Hepatocyte (in vitro differentiated cells): ENCODE measurements at regions not wholly inside any gene's neighbourhood (a gene's known extent, or its start where the extent isn't known, plus 50 kb on each side); places are given as distances from the start of the nearest gene placed in this dataset.

Experiments used
- EZH2phosphoT487 ChIP-seq: fragments of 200-600 bp; sonication (generic); IDR thresholded peaks from one replicate; pipeline ENCODE4 v1.6.1; 2018; ENCODE audit warnings: antibody characterized with exemption, mild to moderate bottlenecking, low read depth, moderate library complexity; ENCODE audit not compliant: unreplicated experiment, severe bottlenecking
- TF ChIP-seq, protein P1 (sequence below): fragments of 200-600 bp; sonication (generic); IDR thresholded peaks from 2 replicates; pipeline ENCODE4 v1.5.1; 2016; ENCODE audit warnings: antibody characterized with exemption, mild to moderate bottlenecking; ENCODE audit not compliant: poor library complexity

GRCh38 chr10:36683421-36683820, 442.0 kb upstream of the ANKRD30A start:
- TF ChIP-seq, protein P1, sequence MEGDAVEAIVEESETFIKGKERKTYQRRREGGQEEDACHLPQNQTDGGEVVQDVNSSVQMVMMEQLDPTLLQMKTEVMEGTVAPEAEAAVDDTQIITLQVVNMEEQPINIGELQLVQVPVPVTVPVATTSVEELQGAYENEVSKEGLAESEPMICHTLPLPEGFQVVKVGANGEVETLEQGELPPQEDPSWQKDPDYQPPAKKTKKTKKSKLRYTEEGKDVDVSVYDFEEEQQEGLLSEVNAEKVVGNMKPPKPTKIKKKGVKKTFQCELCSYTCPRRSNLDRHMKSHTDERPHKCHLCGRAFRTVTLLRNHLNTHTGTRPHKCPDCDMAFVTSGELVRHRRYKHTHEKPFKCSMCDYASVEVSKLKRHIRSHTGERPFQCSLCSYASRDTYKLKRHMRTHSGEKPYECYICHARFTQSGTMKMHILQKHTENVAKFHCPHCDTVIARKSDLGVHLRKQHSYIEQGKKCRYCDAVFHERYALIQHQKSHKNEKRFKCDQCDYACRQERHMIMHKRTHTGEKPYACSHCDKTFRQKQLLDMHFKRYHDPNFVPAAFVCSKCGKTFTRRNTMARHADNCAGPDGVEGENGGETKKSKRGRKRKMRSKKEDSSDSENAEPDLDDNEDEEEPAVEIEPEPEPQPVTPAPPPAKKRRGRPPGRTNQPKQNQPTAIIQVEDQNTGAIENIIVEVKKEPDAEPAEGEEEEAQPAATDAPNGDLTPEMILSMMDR: no peak
- TF ChIP-seq EZH2phosphoT487: no peak
